K562 (cell line): ENCODE measurements at regions not wholly inside any gene's neighbourhood (a gene's known extent, or its start where the extent isn't known, plus 50 kb on each side); places are given as distances from the start of the nearest gene placed in this dataset.

Experiments used
- ATF1 ChIP-seq, 2 experiments: fragments of 450-650 bp in 1 of 2; IDR thresholded peaks; 2 replicates each; pipeline ENCODE4 v1.6.1; 2016; ENCODE audit warnings: missing compliant biosample characterization in 1 of 2, missing genetic modification characterization in 1 of 2
- CHD1 ChIP-seq: fragments of 200-600 bp; sonication (generic); IDR thresholded peaks from one replicate; pipeline ENCODE4 v1.6.1; 2012; ENCODE audit warnings: mild to moderate bottlenecking, moderate library complexity, low read length, inconsistent platforms
- FOXJ3 ChIP-seq: sonication (generic); formaldehyde crosslinking; IDR thresholded peaks from 2 replicates; pipeline ENCODE4 v1.4.0; 2020; ENCODE audit warnings: mild to moderate bottlenecking, missing genetic modification reagents
- KLF6 ChIP-seq: fragments of 250-450 bp; sonication (Bioruptor Pico); IDR thresholded peaks from 2 replicates; pipeline ENCODE4 v1.4.0; 2020; ENCODE audit warnings: mild to moderate bottlenecking, moderate library complexity, borderline replicate concordance
- MAX ChIP-seq: sonication (generic); formaldehyde crosslinking; IDR thresholded peaks from 2 replicates; pipeline ENCODE4 v1.9.0; 2022; ENCODE audit warnings: mild to moderate bottlenecking, missing genetic modification reagents
- RAD21 ChIP-seq, 2 experiments: fragments of 250-450 bp in 1 of 2; fragments of 450-650 bp in 1 of 2; sonication (Bioruptor Pico) in 1 of 2; formaldehyde crosslinking in 1 of 2; IDR thresholded peaks in 1 of 2; conservative IDR thresholded peaks in 1 of 2; 2 replicates each; pipeline versions ENCODE4 v1.4.0 to v1.8.0; 2020 to 2022; ENCODE audit warnings: mild to moderate bottlenecking in 2 of 2, moderate library complexity in 1 of 2
- TAF7 ChIP-seq: fragments of 450-650 bp; IDR thresholded peaks from 2 replicates; pipeline ENCODE4 v1.6.1; 2016; ENCODE audit warnings: missing genetic modification characterization, missing compliant biosample characterization
- TBP ChIP-seq: optimal IDR thresholded peaks from 2 replicates; pipeline ENCODE3; 2011; ENCODE audit warnings: low read depth, low read length, improper control_type of control experiment
- XRCC5 ChIP-seq: fragments of 200-400 bp; formaldehyde crosslinking; IDR thresholded peaks from 2 replicates; pipeline ENCODE4 v1.6.1; 2017; ENCODE audit warnings: low read depth, mild to moderate bottlenecking, low read length
- TF ChIP-seq, protein P1 (sequence below): sonication (generic); formaldehyde crosslinking; IDR thresholded peaks from 2 replicates; pipeline ENCODE4 v1.8.0; 2022; ENCODE audit warnings: missing genetic modification reagents, mild to moderate bottlenecking, borderline replicate concordance
- TF ChIP-seq, protein P2 (sequence below): sonication (generic); formaldehyde crosslinking; IDR thresholded peaks from 2 replicates; pipeline ENCODE4 v1.8.0; 2022; ENCODE audit warnings: missing genetic modification reagents, mild to moderate bottlenecking, borderline replicate concordance
- TF ChIP-seq, protein P3 (sequence below): sonication (generic); formaldehyde crosslinking; IDR thresholded peaks from 2 replicates; pipeline ENCODE4 v1.8.1; 2023; ENCODE audit warnings: mild to moderate bottlenecking, missing genetic modification reagents

- no peak for TF ChIP-seq FOXJ3 (CRISPR knock-in tag)
- no peak for TF ChIP-seq MAX (CRISPR knock-in tag)
- TF ChIP-seq, protein P1, sequence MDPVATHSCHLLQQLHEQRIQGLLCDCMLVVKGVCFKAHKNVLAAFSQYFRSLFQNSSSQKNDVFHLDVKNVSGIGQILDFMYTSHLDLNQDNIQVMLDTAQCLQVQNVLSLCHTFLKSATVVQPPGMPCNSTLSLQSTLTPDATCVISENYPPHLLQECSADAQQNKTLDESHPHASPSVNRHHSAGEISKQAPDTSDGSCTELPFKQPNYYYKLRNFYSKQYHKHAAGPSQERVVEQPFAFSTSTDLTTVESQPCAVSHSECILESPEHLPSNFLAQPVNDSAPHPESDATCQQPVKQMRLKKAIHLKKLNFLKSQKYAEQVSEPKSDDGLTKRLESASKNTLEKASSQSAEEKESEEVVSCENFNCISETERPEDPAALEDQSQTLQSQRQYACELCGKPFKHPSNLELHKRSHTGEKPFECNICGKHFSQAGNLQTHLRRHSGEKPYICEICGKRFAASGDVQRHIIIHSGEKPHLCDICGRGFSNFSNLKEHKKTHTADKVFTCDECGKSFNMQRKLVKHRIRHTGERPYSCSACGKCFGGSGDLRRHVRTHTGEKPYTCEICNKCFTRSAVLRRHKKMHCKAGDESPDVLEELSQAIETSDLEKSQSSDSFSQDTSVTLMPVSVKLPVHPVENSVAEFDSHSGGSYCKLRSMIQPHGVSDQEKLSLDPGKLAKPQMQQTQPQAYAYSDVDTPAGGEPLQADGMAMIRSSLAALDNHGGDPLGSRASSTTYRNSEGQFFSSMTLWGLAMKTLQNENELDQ (CRISPR knock-in tag): no peak
- TF ChIP-seq RAD21 (CRISPR knock-in tag; conservative IDR thresholded peaks at IDR 0.05 in 1 of 2, IDR thresholded peaks at IDR 0.05 in 1 of 2): no peak
- TF ChIP-seq KLF6 (CRISPR knock-in tag): no peak
- TF ChIP-seq CHD1: no peak
- TF ChIP-seq, protein P2, sequence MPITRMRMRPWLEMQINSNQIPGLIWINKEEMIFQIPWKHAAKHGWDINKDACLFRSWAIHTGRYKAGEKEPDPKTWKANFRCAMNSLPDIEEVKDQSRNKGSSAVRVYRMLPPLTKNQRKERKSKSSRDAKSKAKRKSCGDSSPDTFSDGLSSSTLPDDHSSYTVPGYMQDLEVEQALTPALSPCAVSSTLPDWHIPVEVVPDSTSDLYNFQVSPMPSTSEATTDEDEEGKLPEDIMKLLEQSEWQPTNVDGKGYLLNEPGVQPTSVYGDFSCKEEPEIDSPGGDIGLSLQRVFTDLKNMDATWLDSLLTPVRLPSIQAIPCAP (CRISPR knock-in tag): no peak
- no peak for TF ChIP-seq ATF1 (CRISPR knock-in tag; IDR thresholded peaks at IDR 0.05)
- TF ChIP-seq ATF1 (tag; IDR thresholded peaks at IDR 0.05): no peak
- no peak for TF ChIP-seq TBP
- TF ChIP-seq, protein P3, sequence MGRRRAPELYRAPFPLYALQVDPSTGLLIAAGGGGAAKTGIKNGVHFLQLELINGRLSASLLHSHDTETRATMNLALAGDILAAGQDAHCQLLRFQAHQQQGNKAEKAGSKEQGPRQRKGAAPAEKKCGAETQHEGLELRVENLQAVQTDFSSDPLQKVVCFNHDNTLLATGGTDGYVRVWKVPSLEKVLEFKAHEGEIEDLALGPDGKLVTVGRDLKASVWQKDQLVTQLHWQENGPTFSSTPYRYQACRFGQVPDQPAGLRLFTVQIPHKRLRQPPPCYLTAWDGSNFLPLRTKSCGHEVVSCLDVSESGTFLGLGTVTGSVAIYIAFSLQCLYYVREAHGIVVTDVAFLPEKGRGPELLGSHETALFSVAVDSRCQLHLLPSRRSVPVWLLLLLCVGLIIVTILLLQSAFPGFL: no peak
- TF ChIP-seq XRCC5: no peak
- no peak for TF ChIP-seq TAF7 (tag)
Observed at GRCh38 chr7:130973637-130974036, 239.6 kb upstream of the KLF14 start.
